Activated CD4-positive, alpha-beta T cell treated with anti-CD3 and anti-CD28 coated beads, Interleukin-2, Interleukin-6, amounts not matched to agents 100 ng/mL and 50 ng/mL, durations not matched to agents 16 hours and 8 hours (primary cell): ENCODE measurements at regions not wholly inside any gene's neighbourhood (a gene's known extent, or its start where the extent isn't known, plus 50 kb on each side); places are given as distances from the start of the nearest gene placed in this dataset.
"Not testable (repeated sequence)": the region's sequence is repeated elsewhere in the genome, so short reads cannot be mapped to it uniquely, and the experiment has no call there.

ENCODE experiments used
- DNase-seq: peaks from one replicate; pipeline ENCODE4 v3.0.0-alpha.2; 2020

GRCh38 chr3:139202226-139202958 is 141.4 kb upstream of the MRPS22 start:
- DNase-seq, result peak; percentile 30

GRCh38 chr3:139202959-139203349 is 140.9 kb upstream of the MRPS22 start:
- no peak for DNase-seq

GRCh38 chr3:139203752-139204151 is 140.1 kb upstream of the MRPS22 start:
- DNase-seq, result no peak

GRCh38 chr3:139204728-139205127 is 139.1 kb upstream of the MRPS22 start:
- no peak for DNase-seq

GRCh38 chr3:139213936-139214335 is 129.9 kb upstream of the MRPS22 start:
- DNase-seq, result no peak

- DNase-seq, result no peak
Observed at GRCh38 chr3:139216958-139217357, 126.9 kb upstream of the MRPS22 start.

- no peak for DNase-seq
Observed at GRCh38 chr3:139217633-139218032, 126.2 kb upstream of the MRPS22 start.

GRCh38 chr3:139218046-139218445 is 125.8 kb upstream of the MRPS22 start:
- DNase-seq, result no peak

- DNase-seq, result no peak
Observed at GRCh38 chr3:139219463-139219862, 124.4 kb upstream of the MRPS22 start.

GRCh38 chr3:139222100-139222657 is 121.6 kb upstream of the MRPS22 start:
- no peak for DNase-seq

GRCh38 chr3:139225548-139225947 is 118.3 kb upstream of the MRPS22 start:
- DNase-seq, result no peak

GRCh38 chr3:139226731-139227130 is 117.1 kb upstream of the MRPS22 start:
- no peak for DNase-seq

GRCh38 chr3:139227165-139227564 is 116.7 kb upstream of the MRPS22 start:
- DNase-seq, result no peak

- DNase-seq, result no peak
Observed at GRCh38 chr3:139227827-139228226, 116.0 kb upstream of the MRPS22 start.

- no peak for DNase-seq
Observed at GRCh38 chr3:139230391-139230790, 113.4 kb upstream of the MRPS22 start.

GRCh38 chr3:139231555-139232281 is 112.1 kb upstream of the MRPS22 start:
- no peak for DNase-seq

- not testable (repeated sequence) for DNase-seq
Observed at GRCh38 chr3:139232341-139232740, 111.5 kb upstream of the MRPS22 start.

- no peak for DNase-seq
Observed at GRCh38 chr3:139234491-139234890, 109.3 kb upstream of the MRPS22 start.

- DNase-seq, result no peak
Observed at GRCh38 chr3:139235192-139235591, 108.6 kb upstream of the MRPS22 start.

GRCh38 chr3:139236336-139236735 is 107.5 kb upstream of the MRPS22 start:
- DNase-seq, result no peak

GRCh38 chr3:139238281-139239030 is 105.4 kb upstream of the MRPS22 start:
- no peak for DNase-seq

GRCh38 chr3:139239550-139239949 is 104.3 kb upstream of the MRPS22 start:
- no peak for DNase-seq

GRCh38 chr3:139241783-139242182 is 102.0 kb upstream of the MRPS22 start:
- no peak for DNase-seq
